PFSK-1 (cell line): ENCODE measurements at regions not wholly inside any gene's neighbourhood (a gene's known extent, or its start where the extent isn't known, plus 50 kb on each side); places are given as distances from the start of the nearest gene placed in this dataset.

Experiments used
- FOXP2 ChIP-seq: optimal IDR thresholded peaks from 2 replicates; pipeline ENCODE3; 2011; ENCODE audit warnings: borderline replicate concordance, control low read depth, inconsistent platforms; ENCODE audit not compliant: insufficient read depth; ENCODE audit errors: extremely low read length, extremely low read depth
- POLR2AphosphoS5 ChIP-seq: IDR thresholded peaks from 2 replicates; pipeline ENCODE4 v1.6.1; 2012; ENCODE audit warnings: low read depth, mild to moderate bottlenecking, control low read depth, low read length, moderate library complexity
- SIN3A ChIP-seq: IDR thresholded peaks from 2 replicates; pipeline ENCODE4 v1.6.1; 2012; ENCODE audit warnings: mild to moderate bottlenecking, low read length, moderate library complexity, borderline replicate concordance; ENCODE audit not compliant: insufficient read depth
- TAF1 ChIP-seq: IDR thresholded peaks from 2 replicates; pipeline ENCODE4 v1.6.1; 2012; ENCODE audit warnings: low read length, control low read depth, borderline replicate concordance; ENCODE audit not compliant: insufficient read depth
- TF ChIP-seq, protein P1 (sequence below), 2 experiments: IDR thresholded peaks; 2 replicates each; pipeline versions ENCODE4 v1.6.1 to v1.8.0; 2011 to 2012; ENCODE audit warnings: low read depth in 2 of 2, low read length in 2 of 2, control low read depth in 1 of 2, inconsistent platforms in 1 of 2, mild to moderate bottlenecking in 1 of 2, moderate library complexity in 1 of 2; ENCODE audit not compliant: insufficient read depth in 1 of 2

DNA sequence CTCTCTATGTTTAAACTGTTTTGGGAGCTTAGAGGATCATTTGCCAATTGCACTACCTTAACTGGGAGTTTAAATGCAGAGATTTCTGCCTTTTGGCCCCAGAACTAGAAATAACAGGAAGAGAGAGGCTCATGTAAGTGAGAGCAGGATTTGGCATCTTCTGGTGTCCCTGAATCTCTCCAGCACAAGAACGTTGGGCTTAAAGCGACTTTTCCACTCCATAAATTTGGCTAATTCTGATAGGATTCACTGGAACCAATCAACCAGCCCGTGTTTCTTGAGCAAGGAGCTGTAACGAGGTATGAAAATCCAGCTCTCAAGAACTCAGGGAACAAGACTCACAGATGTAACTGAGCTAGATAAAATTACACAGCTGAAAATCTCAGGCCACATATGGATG is 181.0 kb downstream of the C1D start:
- TF ChIP-seq POLR2AphosphoS5 (no peak), TAF1 (no peak), SIN3A (no peak), FOXP2 (no peak)
- TF ChIP-seq, protein P1, sequence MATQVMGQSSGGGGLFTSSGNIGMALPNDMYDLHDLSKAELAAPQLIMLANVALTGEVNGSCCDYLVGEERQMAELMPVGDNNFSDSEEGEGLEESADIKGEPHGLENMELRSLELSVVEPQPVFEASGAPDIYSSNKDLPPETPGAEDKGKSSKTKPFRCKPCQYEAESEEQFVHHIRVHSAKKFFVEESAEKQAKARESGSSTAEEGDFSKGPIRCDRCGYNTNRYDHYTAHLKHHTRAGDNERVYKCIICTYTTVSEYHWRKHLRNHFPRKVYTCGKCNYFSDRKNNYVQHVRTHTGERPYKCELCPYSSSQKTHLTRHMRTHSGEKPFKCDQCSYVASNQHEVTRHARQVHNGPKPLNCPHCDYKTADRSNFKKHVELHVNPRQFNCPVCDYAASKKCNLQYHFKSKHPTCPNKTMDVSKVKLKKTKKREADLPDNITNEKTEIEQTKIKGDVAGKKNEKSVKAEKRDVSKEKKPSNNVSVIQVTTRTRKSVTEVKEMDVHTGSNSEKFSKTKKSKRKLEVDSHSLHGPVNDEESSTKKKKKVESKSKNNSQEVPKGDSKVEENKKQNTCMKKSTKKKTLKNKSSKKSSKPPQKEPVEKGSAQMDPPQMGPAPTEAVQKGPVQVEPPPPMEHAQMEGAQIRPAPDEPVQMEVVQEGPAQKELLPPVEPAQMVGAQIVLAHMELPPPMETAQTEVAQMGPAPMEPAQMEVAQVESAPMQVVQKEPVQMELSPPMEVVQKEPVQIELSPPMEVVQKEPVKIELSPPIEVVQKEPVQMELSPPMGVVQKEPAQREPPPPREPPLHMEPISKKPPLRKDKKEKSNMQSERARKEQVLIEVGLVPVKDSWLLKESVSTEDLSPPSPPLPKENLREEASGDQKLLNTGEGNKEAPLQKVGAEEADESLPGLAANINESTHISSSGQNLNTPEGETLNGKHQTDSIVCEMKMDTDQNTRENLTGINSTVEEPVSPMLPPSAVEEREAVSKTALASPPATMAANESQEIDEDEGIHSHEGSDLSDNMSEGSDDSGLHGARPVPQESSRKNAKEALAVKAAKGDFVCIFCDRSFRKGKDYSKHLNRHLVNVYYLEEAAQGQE (IDR thresholded peaks at IDR 0.05; ENCODE audit: insufficient read depth in 1 of 2, low read depth in 2 of 2, low read length in 2 of 2), result no peak

DNA sequence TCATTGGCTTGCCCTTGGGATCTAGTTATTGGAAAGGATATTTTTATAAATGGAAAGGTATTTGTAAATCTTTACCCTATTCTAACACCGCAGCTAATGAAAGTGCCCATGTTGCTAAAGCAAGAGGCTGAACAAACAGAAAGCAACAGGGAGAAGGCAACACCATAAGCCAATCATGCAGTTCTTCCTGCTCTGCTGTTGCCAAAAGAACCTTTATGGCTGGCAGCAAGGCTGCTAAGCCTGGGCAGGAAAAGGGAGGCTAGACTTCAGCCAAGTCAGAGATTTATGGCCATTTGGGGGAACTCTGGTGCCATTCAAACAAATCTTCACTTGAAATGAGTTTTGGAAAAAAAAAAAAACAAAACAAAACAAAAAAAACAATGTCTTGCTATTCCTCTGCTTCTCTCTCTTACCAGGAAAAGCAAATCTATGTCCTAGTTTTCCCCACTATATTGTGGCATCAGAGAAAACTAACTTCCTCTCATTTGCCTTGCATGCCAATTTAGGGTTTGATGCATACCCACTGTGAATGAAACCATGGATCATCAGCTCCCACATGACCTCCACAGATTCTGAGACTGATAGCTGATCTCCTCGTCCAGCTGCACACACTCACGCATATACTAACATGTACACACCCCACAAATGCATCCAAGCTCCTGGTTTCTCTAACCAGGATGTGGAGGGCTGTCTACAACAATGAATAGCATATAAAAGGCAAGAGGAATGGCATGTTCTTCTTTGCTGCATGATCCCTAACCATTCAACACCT is 179.3 kb downstream of the C1D start:
- no peak for TF ChIP-seq POLR2AphosphoS5
- TF ChIP-seq, protein P1 (IDR thresholded peaks at IDR 0.05; ENCODE audit: insufficient read depth in 1 of 2, low read depth in 2 of 2, low read length in 2 of 2), result no peak
- no peak for TF ChIP-seq FOXP2
- TF ChIP-seq TAF1, result no peak
- TF ChIP-seq SIN3A, result no peak

DNA sequence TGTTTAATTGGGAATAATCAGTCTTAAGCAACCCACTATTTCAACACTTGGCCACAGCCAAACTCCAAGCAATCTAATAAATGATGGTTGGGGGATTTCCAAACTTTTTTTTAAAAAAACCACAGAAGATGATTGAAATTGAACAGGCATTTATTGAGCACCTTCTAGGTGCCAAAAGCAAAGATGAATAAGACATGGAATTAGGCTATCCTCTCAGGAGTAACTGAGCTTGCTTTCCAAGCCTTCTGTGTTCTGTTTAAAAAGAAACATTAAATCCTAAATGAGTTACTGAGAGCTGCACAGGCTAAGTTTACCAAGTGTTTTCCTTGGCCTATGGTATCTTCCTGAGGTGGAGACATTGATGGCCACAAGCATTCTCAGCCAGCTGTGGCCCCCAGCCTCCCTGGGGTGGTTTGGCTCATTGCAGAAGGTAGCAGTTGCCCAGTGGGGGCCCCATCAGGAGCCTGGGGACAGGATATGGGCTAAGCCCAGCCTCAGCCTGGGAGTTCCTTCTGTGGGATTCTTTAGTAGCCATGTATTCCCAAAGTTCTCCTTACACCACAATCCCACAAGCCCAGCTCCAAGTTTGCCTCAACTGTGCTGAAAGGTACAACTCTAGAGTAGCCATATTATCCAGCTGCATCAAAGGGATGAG is 174.3 kb downstream of the C1D start:
- TF ChIP-seq TAF1, result no peak
- no peak for TF ChIP-seq POLR2AphosphoS5
- no peak for TF ChIP-seq SIN3A
- TF ChIP-seq FOXP2, result no peak
- TF ChIP-seq, protein P1 (IDR thresholded peaks at IDR 0.05; ENCODE audit: insufficient read depth in 1 of 2, low read depth in 2 of 2, low read length in 2 of 2), result no peak

DNA sequence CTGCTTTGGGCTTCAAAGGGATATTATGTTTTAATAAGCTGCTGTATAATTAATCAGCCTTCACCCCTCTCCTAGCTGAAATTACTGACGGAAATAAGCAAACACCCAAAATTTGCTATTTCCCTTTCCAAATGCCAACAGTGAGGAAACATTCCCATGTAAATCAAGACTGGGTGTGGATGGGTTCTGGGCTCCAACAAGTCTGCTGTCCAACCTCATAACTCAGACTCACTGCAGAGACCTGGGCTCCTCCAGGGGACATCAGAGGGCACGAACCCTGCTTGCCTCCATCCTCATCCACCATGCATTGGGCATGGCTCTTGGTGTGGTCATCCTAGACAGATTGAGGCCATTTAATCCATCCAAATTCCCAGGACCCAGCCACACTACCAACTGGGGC is 173.7 kb downstream of the C1D start:
- TF ChIP-seq TAF1, result no peak
- TF ChIP-seq, protein P1 (IDR thresholded peaks at IDR 0.05; ENCODE audit: insufficient read depth in 1 of 2, low read depth in 2 of 2, low read length in 2 of 2), result no peak
- TF ChIP-seq SIN3A, result no peak
- TF ChIP-seq FOXP2, result no peak
- TF ChIP-seq POLR2AphosphoS5, result no peak
